ENCODE measurements at regions not wholly inside any gene's neighbourhood (a gene's known extent, or its start where the extent isn't known, plus 50 kb on each side); places are given as distances from the start of the nearest gene placed in this dataset.
"Not testable (repeated sequence)": the region's sequence is repeated elsewhere in the genome, so short reads cannot be mapped to it uniquely, and the experiment has no call there.

- DNase-seq (ENCODE audit: low spot score), result no peak
Measured at GRCh38 chr2:14988600-14988999, 356.1 kb downstream of the LRATD1 start.

- DNase-seq (ENCODE audit: low spot score), result no peak
Measured at GRCh38 chr2:14991723-14992122, 359.2 kb downstream of the LRATD1 start.

- DNase-seq (ENCODE audit: low spot score), result no peak
Measured at GRCh38 chr2:14994721-14995120, 362.2 kb downstream of the LRATD1 start.

GRCh38 chr2:14996351-14997014 is 364.0 kb downstream of the LRATD1 start:
- DNase-seq (ENCODE audit: low spot score), result no peak

GRCh38 chr2:14998546-14998945 is 366.0 kb downstream of the LRATD1 start:
- DNase-seq (ENCODE audit: low spot score), result no peak

GRCh38 chr2:14999114-14999661 is 366.7 kb downstream of the LRATD1 start:
- no peak for DNase-seq (ENCODE audit: low spot score)

GRCh38 chr2:15002519-15002918 is 370.0 kb downstream of the LRATD1 start:
- DNase-seq (ENCODE audit: low spot score), result not testable (repeated sequence)

- no peak for DNase-seq (ENCODE audit: low spot score)
Measured at GRCh38 chr2:15006667-15007066, 374.1 kb downstream of the LRATD1 start.

- DNase-seq (ENCODE audit: low spot score), result no peak
Measured at GRCh38 chr2:15009681-15010080, 377.2 kb downstream of the LRATD1 start.

- no peak for DNase-seq (ENCODE audit: low spot score)
Measured at GRCh38 chr2:15010346-15010745, 377.8 kb downstream of the LRATD1 start.

GRCh38 chr2:15018814-15019213 is 386.3 kb downstream of the LRATD1 start:
- no peak for DNase-seq (ENCODE audit: low spot score)

GRCh38 chr2:15023221-15023620 is 390.7 kb downstream of the LRATD1 start:
- no peak for DNase-seq (ENCODE audit: low spot score)

- DNase-seq (ENCODE audit: low spot score), result no peak
Measured at GRCh38 chr2:15028406-15028805, 395.9 kb downstream of the LRATD1 start.

- no peak for DNase-seq (ENCODE audit: low spot score)
Measured at GRCh38 chr2:15031745-15032240, 399.3 kb downstream of the LRATD1 start.

- DNase-seq (ENCODE audit: low spot score), result no peak
Measured at GRCh38 chr2:15034246-15034645, 401.7 kb downstream of the LRATD1 start.

- no peak for DNase-seq (ENCODE audit: low spot score)
Measured at GRCh38 chr2:15034860-15035259, 402.3 kb downstream of the LRATD1 start.

- no peak for DNase-seq (ENCODE audit: low spot score)
Measured at GRCh38 chr2:15038366-15039364, 406.1 kb downstream of the LRATD1 start.

- no peak for DNase-seq (ENCODE audit: low spot score)
Measured at GRCh38 chr2:15040429-15041084, 408.0 kb downstream of the LRATD1 start.

- no peak for DNase-seq (ENCODE audit: low spot score)
Measured at GRCh38 chr2:15041429-15041837, 408.9 kb downstream of the LRATD1 start.

- DNase-seq (ENCODE audit: low spot score), result no peak
Measured at GRCh38 chr2:15042801-15043217, 410.3 kb downstream of the LRATD1 start.

- DNase-seq (ENCODE audit: low spot score), result no peak
Measured at GRCh38 chr2:15043336-15044058, 411.0 kb downstream of the LRATD1 start.
